Type B pancreatic cell (in vitro differentiated cells): ENCODE measurements at regions not wholly inside any gene's neighbourhood (a gene's known extent, or its start where the extent isn't known, plus 50 kb on each side); places are given as distances from the start of the nearest gene placed in this dataset.

Experiments
- DNase-seq: peaks from one replicate; pipeline ENCODE4 v3.0.0; 2021; ENCODE audit warnings: mixed read lengths; ENCODE audit not compliant: unreplicated experiment; ENCODE audit errors: extremely low spot score
- H3K27ac Mint-ChIP-seq: 2 replicates; pipeline ENCODE4 v1.8.0; 2021; ENCODE audit warnings: mild to moderate bottlenecking, mixed read lengths
- H3K27me3 Mint-ChIP-seq: 2 replicates; pipeline ENCODE4 v1.8.0; 2021; ENCODE audit warnings: mixed read lengths
- H3K36me3 Mint-ChIP-seq: 2 replicates; pipeline ENCODE4 v1.8.0; 2021; ENCODE audit warnings: mixed read lengths
- H3K4me1 Mint-ChIP-seq: one replicate; pipeline ENCODE4 v1.8.0; 2021; ENCODE audit warnings: mixed read lengths; ENCODE audit not compliant: unreplicated experiment
- H3K4me3 Mint-ChIP-seq: 2 replicates; pipeline ENCODE4 v1.8.0; 2021; ENCODE audit warnings: mild to moderate bottlenecking, mixed read lengths
- H3K9me3 Mint-ChIP-seq: 2 replicates; pipeline ENCODE4 v1.8.0; 2021; ENCODE audit warnings: mixed read lengths
- CTCF ChIP-seq: fragments of 200-600 bp; sonication (generic); conservative IDR thresholded peaks from 2 replicates; pipeline ENCODE4 v1.5.0; 2021; ENCODE audit warnings: antibody characterized with exemption, mild to moderate bottlenecking

- H3K9me3 Mint-ChIP-seq: no peaks in the 10 kb centered on the region
- no peaks in the 10 kb centered on the region for H3K27me3 Mint-ChIP-seq
- TF ChIP-seq CTCF: no peak
- no peak overlapping the region for H3K27ac Mint-ChIP-seq
- H3K4me1 Mint-ChIP-seq: peaks cover 11% of the 10 kb centered on the region
- H3K36me3 Mint-ChIP-seq: no peaks in the 10 kb centered on the region
- H3K4me3 Mint-ChIP-seq: no peak overlapping the region
- no peak for DNase-seq
These were observed 398.0 kb downstream of the ADRA2A start for GRCh38 chr10:111474786-111475185.

- no peak for DNase-seq
- peaks cover 4% of the 10 kb centered on the region for H3K9me3 Mint-ChIP-seq
- TF ChIP-seq CTCF: no peak
- no peaks in the 10 kb centered on the region for H3K36me3 Mint-ChIP-seq
- H3K27ac Mint-ChIP-seq: peak overlapping the region; percentile 16
- no peak overlapping the region for H3K4me3 Mint-ChIP-seq
- no peaks in the 10 kb centered on the region for H3K27me3 Mint-ChIP-seq
- peaks cover 18% of the 10 kb centered on the region for H3K4me1 Mint-ChIP-seq
These were observed 398.9 kb downstream of the ADRA2A start for GRCh38 chr10:111475720-111476119.

- no peak for DNase-seq
- H3K27me3 Mint-ChIP-seq: no peaks in the 10 kb centered on the region
- H3K9me3 Mint-ChIP-seq: peaks cover 4% of the 10 kb centered on the region
- H3K4me3 Mint-ChIP-seq: no peak overlapping the region
- no peak overlapping the region for H3K27ac Mint-ChIP-seq
- TF ChIP-seq CTCF: no peak
- H3K36me3 Mint-ChIP-seq: no peaks in the 10 kb centered on the region
- H3K4me1 Mint-ChIP-seq: peaks cover 24% of the 10 kb centered on the region
These were observed 401.8 kb downstream of the ADRA2A start for GRCh38 chr10:111478651-111479050.

GRCh38 chr10:111479966-111480365, 403.1 kb downstream of the ADRA2A start:
- no peaks in the 10 kb centered on the region for H3K36me3 Mint-ChIP-seq
- H3K4me1 Mint-ChIP-seq: peaks cover 24% of the 10 kb centered on the region
- H3K4me3 Mint-ChIP-seq: no peak overlapping the region
- no peak for TF ChIP-seq CTCF
- H3K9me3 Mint-ChIP-seq: peaks cover 4% of the 10 kb centered on the region
- no peak for DNase-seq
- H3K27ac Mint-ChIP-seq: no peak overlapping the region
- H3K27me3 Mint-ChIP-seq: no peaks in the 10 kb centered on the region

- Mint-ChIP-seq H3K27me3 (no peaks in the 10 kb centered on the region), H3K4me3 (no peak overlapping the region), H3K36me3 (no peaks in the 10 kb centered on the region), H3K9me3 (peaks cover 4% of the 10 kb centered on the region), H3K4me1 (peaks cover 24% of the 10 kb centered on the region), H3K27ac (no peak overlapping the region)
- no peak for DNase-seq
- TF ChIP-seq CTCF: no peak
These were observed 404.5 kb downstream of the ADRA2A start for GRCh38 chr10:111481261-111481826.

- DNase-seq: no peak
- TF ChIP-seq CTCF: no peak
- no peak overlapping the region for H3K4me3 Mint-ChIP-seq
- H3K27me3 Mint-ChIP-seq: no peaks in the 10 kb centered on the region
- no peaks in the 10 kb centered on the region for H3K36me3 Mint-ChIP-seq
- H3K4me1 Mint-ChIP-seq: peaks cover 24% of the 10 kb centered on the region
- peaks cover 4% of the 10 kb centered on the region for H3K9me3 Mint-ChIP-seq
- H3K27ac Mint-ChIP-seq: no peak overlapping the region
These were observed 405.0 kb downstream of the ADRA2A start for GRCh38 chr10:111481866-111482265.
